Stimulated activated CD8-positive, alpha-beta memory T cell treated with anti-CD3 and anti-CD28 coated beads, Interleukin-4, amount 100 ng/mL, for 4 hours (primary cell): ENCODE measurements at regions not wholly inside any gene's neighbourhood (a gene's known extent, or its start where the extent isn't known, plus 50 kb on each side); places are given as distances from the start of the nearest gene placed in this dataset.
"Not testable (repeated sequence)": the region's sequence is repeated elsewhere in the genome, so short reads cannot be mapped to it uniquely, and the experiment has no call there.

Experiments
- DNase-seq, 2 donors: peaks; one replicate each; pipeline ENCODE4 v3.0.0-alpha.2; 2020; ENCODE audit warnings: low read depth in 2 of 2, low spot score in 1 of 2

DNA sequence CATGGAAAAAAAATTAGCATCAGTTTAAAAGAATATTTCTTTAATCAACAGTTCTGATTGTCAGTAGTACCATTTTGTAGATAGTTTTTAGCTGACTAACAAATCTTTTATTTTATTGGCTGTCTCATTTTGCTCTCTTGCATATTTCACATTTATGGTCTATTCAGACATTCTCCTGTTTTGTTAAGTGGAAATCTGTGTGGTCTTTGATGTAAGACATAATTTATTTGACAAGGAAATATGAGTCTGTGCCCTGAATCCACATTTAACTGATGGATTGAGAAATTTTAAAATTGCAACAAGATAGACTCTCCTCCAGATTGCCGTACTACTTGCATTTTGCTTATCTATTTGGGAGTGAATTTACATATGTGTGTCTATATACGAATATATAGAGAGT, 96.3 kb upstream of the ATP5MC3 start:
- DNase-seq, result no peak

DNA sequence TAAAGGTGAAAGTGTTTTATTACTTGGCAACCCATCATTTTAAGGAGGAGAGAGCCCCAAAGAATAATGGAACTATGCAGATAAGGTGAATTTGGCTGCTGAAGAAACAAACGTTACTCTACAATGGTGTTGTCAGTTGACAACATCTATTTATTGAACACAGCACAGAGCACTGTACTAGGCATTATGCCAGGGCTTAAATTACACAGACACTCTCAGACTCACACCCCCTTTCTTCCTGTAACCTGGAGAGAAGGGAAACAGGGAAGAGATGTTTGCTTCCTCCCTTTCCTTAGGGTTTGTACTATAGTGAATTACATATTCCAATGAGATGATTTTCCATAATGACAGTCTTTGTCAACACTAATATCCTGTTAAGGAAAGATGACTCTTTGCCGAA, 94.0 kb upstream of the ATP5MC3 start:
- no peak for DNase-seq

GRCh38 chr2:175259164-175259563, 77.7 kb upstream of the ATP5MC3 start:
- no peak for DNase-seq

DNA sequence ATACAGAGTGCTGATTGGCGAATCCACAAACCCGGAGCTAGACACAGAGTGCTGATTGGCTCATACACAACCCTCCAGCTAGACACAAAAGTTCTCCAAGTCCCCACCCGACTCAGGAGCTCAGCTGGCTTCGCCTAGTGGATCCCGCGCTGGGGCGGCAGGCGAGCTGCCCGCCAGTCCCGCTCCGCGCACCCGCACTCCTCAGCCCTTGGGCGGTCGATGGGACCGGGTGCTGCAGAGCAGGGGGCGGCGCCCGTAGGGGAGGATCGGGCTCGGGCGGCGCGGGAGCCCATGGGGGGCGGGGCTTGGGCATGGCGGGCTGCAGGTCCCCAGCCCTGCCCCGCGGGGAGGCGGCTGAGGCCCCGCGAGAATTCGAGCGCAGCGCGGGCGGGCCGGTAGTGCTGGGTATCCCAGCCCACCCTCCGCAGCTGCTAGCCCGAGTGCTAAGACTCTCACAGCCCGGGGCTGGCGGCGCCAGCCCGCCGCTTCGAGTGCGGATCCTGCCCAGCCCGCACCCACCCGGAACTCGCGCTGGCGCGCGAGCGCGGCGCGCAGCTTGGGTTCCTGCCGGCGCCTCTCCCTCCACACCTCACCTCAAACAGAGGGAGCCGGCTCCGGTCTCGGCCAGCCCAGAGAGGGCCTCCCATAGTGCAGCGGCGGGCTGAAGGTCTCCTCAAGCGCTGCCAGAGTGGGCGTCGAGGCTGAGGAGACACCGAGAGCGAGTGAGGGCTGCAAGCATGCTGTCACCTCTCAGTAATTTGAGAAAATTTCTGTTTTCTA, 75.5 kb upstream of the ATP5MC3 start:
- DNase-seq, result no peak

DNA sequence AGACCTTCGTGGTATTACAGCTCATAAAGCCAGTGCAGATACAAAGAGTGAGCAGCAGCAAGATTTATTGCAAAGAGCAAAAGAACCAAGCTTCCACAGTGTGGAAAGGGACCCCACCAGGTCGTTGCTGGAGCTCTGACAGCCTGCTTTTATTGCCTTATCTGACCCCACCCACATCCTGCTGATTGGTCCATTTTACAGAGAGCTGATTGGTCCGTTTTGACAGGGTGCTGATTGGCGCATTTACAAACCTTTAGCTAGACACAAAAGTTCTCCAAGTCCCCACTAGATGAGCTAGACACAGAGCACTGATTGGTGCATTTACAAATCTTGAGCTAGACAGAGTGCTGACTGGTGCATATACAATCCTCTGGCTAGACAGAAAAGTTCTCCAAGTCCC, 74.9 kb upstream of the ATP5MC3 start:
- DNase-seq, result not testable (repeated sequence)

GRCh38 chr2:175253871-175254270, 72.4 kb upstream of the ATP5MC3 start:
- no peak for DNase-seq

DNA sequence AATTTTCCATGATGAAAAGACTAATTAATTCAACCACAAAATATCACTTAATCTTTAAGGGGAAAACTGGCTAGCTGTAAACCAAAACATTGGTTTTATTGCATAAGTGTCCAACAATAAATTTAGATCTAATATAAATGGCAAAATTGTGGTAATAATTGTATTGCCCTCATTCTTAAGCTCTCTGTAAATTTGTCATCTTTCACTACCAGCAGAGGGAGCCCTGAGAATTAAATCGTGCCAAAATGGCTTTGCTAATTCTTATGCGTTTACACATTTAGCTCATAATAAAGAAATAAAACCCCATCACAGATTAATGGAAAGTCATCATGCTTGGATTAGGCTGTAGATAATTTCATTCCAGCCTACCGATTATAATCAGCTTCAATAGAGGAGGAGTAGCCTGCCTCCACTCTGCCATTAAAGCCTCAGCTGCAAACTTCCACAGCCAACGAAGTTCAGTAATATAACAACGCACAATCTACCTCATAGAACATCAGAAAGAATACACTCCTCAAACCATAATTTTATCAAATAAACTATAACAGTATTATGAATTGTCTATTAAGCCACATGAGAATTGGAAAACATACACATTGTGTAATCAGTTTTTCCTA, 70.0 kb upstream of the ATP5MC3 start:
- no peak for DNase-seq

GRCh38 chr2:175247159-175247558, 65.6 kb upstream of the ATP5MC3 start:
- no peak for DNase-seq

GRCh38 chr2:175244697-175245096, 63.2 kb upstream of the ATP5MC3 start:
- no peak for DNase-seq

- DNase-seq, result no peak
These were observed 60.2 kb upstream of the ATP5MC3 start for GRCh38 chr2:175241691-175242090.

DNA sequence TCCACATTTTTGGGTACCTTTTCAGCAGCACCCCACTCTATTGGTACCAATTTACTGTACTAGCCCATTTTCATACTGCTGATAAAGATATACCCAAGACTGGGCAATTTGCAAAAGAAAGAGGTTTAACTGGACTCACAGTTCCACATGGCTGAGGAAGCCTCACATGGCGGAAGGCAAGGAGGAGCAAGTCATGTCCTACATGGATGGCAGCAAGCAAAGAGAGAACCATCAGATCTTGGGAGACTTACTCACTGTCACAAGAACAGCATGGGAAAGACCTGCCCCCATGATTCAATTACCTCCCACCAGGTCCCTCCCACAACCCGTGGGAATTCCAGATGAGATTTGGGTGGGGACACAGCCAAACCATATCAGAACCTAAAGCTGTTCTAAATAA, 58.5 kb upstream of the ATP5MC3 start:
- DNase-seq, result not testable (repeated sequence)

DNA sequence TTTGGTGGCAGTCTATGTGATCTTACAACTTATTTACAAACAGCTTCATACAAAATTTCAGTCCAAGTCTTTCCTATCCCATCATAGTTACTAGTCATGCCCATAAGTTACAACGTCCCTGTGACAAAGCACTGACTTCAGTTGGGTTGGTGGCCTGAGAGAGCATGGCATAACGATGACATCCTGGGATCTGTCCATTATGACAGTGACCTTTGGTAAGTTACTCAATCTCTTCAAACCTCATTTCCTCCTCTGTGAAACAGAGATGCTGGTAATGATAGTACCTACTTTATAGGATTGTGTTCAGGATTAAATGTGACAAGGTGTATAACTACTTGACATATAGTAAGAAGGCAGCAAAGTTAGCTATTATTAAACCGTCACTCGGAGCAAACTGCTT, 55.4 kb upstream of the ATP5MC3 start:
- DNase-seq, result no peak

- no peak for DNase-seq
These were observed 53.1 kb upstream of the ATP5MC3 start for GRCh38 chr2:175234650-175235049.

GRCh38 chr2:175234153-175234552, 52.6 kb upstream of the ATP5MC3 start:
- no peak for DNase-seq

DNA sequence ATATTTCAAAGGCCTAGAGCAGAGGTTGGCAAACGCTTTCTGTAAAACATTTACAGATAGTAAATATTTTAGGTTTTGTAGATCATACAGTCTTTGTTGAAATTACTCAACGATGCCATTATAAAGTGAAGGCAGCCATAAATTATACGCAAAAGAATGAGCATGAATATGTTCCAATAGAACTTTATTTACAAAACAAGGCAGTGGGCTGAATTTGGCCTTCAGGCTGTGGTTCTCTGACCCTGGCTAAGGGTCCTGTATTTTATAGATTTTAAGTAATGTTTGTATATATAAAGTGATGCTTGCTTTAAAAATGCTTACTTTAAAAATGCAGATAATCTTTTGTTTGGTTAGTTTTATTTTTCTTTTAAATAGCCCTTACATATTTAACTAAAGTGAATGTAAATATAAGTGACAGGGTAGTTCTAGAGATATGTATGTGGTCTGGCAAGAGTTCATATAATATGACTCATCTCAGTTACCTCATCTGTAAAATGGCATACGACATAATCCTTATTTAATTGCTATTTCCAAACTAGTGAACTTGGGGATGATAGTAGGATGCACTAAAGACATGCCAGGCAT, 51.7 kb upstream of the ATP5MC3 start:
- no peak for DNase-seq
